ENCODE measurements at regions not wholly inside any gene's neighbourhood (a gene's known extent, or its start where the extent isn't known, plus 50 kb on each side); places are given as distances from the start of the nearest gene placed in this dataset.

GRCh38 chr4:23463071-23463470 lies 426.8 kb downstream of the PPARGC1A start:
- no peaks in the 10 kb centered on the region for H3K27me3 Mint-ChIP-seq (ENCODE audit: insufficient read depth, unreplicated experiment)
- TF ChIP-seq CTCF (IDR thresholded peaks at IDR 0.05; ENCODE audit: unreplicated experiment): no peak
- no TSS peak for BruUV-seq (replicated peaks)
- no peak for DNase-seq (ENCODE audit: unreplicated experiment)
- H3K4me1 Mint-ChIP-seq (ENCODE audit: insufficient read depth, unreplicated experiment): peaks cover 6% of the 10 kb centered on the region
- CTCF ChIA-PET: no interaction called here
- intact Hi-C loops (cut with micrococcal nuclease): no loop called here
- no peak overlapping the region for H3K4me3 Mint-ChIP-seq (ENCODE audit: unreplicated experiment)
- POLR2A ChIA-PET: interaction anchor here (0.7 kb wide), 1 partner anchor 42 kb away, joined by 3 read pairs; no protein-coding TSS in a partner anchor
- no peak overlapping the region for H3K27ac Mint-ChIP-seq (ENCODE audit: low read depth, unreplicated experiment)
- peaks cover 7% of the 10 kb centered on the region for H3K9me3 Mint-ChIP-seq (ENCODE audit: unreplicated experiment)
- H3K36me3 Mint-ChIP-seq (ENCODE audit: insufficient read depth, unreplicated experiment): no peaks in the 10 kb centered on the region

- H3K4me3 Mint-ChIP-seq (ENCODE audit: unreplicated experiment): no peak overlapping the region
- no peak for TF ChIP-seq CTCF (IDR thresholded peaks at IDR 0.05; ENCODE audit: unreplicated experiment)
- peaks cover 7% of the 10 kb centered on the region for H3K9me3 Mint-ChIP-seq (ENCODE audit: unreplicated experiment)
- ChIA-PET POLR2A (interaction anchor here (0.6 kb wide), 1 partner anchor 29 kb away, joined by 3 read pairs; no protein-coding TSS in a partner anchor), CTCF (interaction anchor here (0.6 to 1.3 kb wide), 4 partner anchors 42 to 259 kb away, joined by 3 read pairs; no protein-coding TSS in a partner anchor)
- no peaks in the 10 kb centered on the region for H3K36me3 Mint-ChIP-seq (ENCODE audit: insufficient read depth, unreplicated experiment)
- peak; percentile 42 for DNase-seq (ENCODE audit: unreplicated experiment)
- H3K27ac Mint-ChIP-seq (ENCODE audit: low read depth, unreplicated experiment): no peak overlapping the region
- peaks cover 6% of the 10 kb centered on the region for H3K4me1 Mint-ChIP-seq (ENCODE audit: insufficient read depth, unreplicated experiment)
- H3K27me3 Mint-ChIP-seq (ENCODE audit: insufficient read depth, unreplicated experiment): no peaks in the 10 kb centered on the region
- intact Hi-C loops (cut with micrococcal nuclease): no loop called here
- BruUV-seq (replicated peaks): no TSS peak
Measured at GRCh38 chr4:23458054-23458453, 431.8 kb downstream of the PPARGC1A start.

GRCh38 chr4:23456864-23457263 lies 433.0 kb downstream of the PPARGC1A start:
- BruUV-seq (replicated peaks): no TSS peak
- ChIA-PET POLR2A (no interaction called here), CTCF (interaction anchor here (0.6 to 0.7 kb wide), 2 partner anchors 23 to 245 kb away, joined by 3 to 4 read pairs; no protein-coding TSS in a partner anchor)
- H3K27ac Mint-ChIP-seq (ENCODE audit: low read depth, unreplicated experiment): no peak overlapping the region
- H3K4me1 Mint-ChIP-seq (ENCODE audit: insufficient read depth, unreplicated experiment): peaks cover 6% of the 10 kb centered on the region
- H3K27me3 Mint-ChIP-seq (ENCODE audit: insufficient read depth, unreplicated experiment): no peaks in the 10 kb centered on the region
- TF ChIP-seq CTCF (IDR thresholded peaks at IDR 0.05; ENCODE audit: unreplicated experiment): no peak
- DNase-seq (ENCODE audit: unreplicated experiment): no peak
- H3K9me3 Mint-ChIP-seq (ENCODE audit: unreplicated experiment): peaks cover 3% of the 10 kb centered on the region
- no peaks in the 10 kb centered on the region for H3K36me3 Mint-ChIP-seq (ENCODE audit: insufficient read depth, unreplicated experiment)
- H3K4me3 Mint-ChIP-seq (ENCODE audit: unreplicated experiment): no peak overlapping the region
- intact Hi-C loops (cut with micrococcal nuclease): no loop called here

GRCh38 chr4:23455456-23456158 lies 434.2 kb downstream of the PPARGC1A start:
- DNase-seq (ENCODE audit: unreplicated experiment): peak; percentile 45
- Mint-ChIP-seq H3K27ac (ENCODE audit: low read depth, unreplicated experiment) (no peak overlapping the region), H3K9me3 (ENCODE audit: unreplicated experiment) (no peaks in the 10 kb centered on the region), H3K4me3 (ENCODE audit: unreplicated experiment) (no peak overlapping the region), H3K4me1 (ENCODE audit: insufficient read depth, unreplicated experiment) (peaks cover 6% of the 10 kb centered on the region), H3K36me3 (ENCODE audit: insufficient read depth, unreplicated experiment) (no peaks in the 10 kb centered on the region), H3K27me3 (ENCODE audit: insufficient read depth, unreplicated experiment) (no peaks in the 10 kb centered on the region)
- BruUV-seq (replicated peaks): no TSS peak
- CTCF ChIA-PET: interaction anchor here (0.6 to 1.3 kb wide), 13 partner anchors 10 to 1713 kb away, joined by 3 to 5 read pairs (median 3); no protein-coding TSS in a partner anchor
- POLR2A ChIA-PET: no interaction called here
- TF ChIP-seq CTCF (IDR thresholded peaks at IDR 0.05; ENCODE audit: unreplicated experiment): no peak
- intact Hi-C loops (cut with micrococcal nuclease): no loop called here
